ENCODE measurements at regions not wholly inside any gene's neighbourhood (a gene's known extent, or its start where the extent isn't known, plus 50 kb on each side); places are given as distances from the start of the nearest gene placed in this dataset.

GRCh38 chrX:79601341-79602131 is 234.4 kb upstream of the ITM2A start:
- FAIRE-seq (no peak), DNase-seq (ENCODE audit: insufficient read length, low spot score) (no peak)
- TF ChIP-seq CTCF (IDR thresholded peaks at IDR 0.05; ENCODE audit: insufficient read depth, missing control alignments), result no peak

- no peak for DNase-seq (ENCODE audit: insufficient read length, low spot score)
- FAIRE-seq, result no peak
- no peak for TF ChIP-seq CTCF (IDR thresholded peaks at IDR 0.05; ENCODE audit: insufficient read depth, missing control alignments)
Measured at GRCh38 chrX:79592259-79592658, 225.1 kb upstream of the ITM2A start.

- TF ChIP-seq CTCF (IDR thresholded peaks at IDR 0.05; ENCODE audit: insufficient read depth, missing control alignments), result no peak
Measured at GRCh38 chrX:79588233-79588632, 221.1 kb upstream of the ITM2A start.

GRCh38 chrX:79573760-79574159 is 206.6 kb upstream of the ITM2A start:
- no peak for DNase-seq (ENCODE audit: insufficient read length, low spot score)
- no peak for FAIRE-seq
- TF ChIP-seq CTCF (IDR thresholded peaks at IDR 0.05; ENCODE audit: insufficient read depth, missing control alignments), result no peak

More at GRCh38 chrX:79588233-79588632, 221.1 kb upstream of the ITM2A start:
- DNase-seq (ENCODE audit: insufficient read length, low spot score), result no peak
- FAIRE-seq, result no peak

- FAIRE-seq (no peak), DNase-seq (ENCODE audit: insufficient read length, low spot score) (no peak)
- TF ChIP-seq CTCF (IDR thresholded peaks at IDR 0.05; ENCODE audit: insufficient read depth, missing control alignments), result no peak
Measured at GRCh38 chrX:79572566-79572965, 205.4 kb upstream of the ITM2A start.

- TF ChIP-seq CTCF (IDR thresholded peaks at IDR 0.05; ENCODE audit: insufficient read depth, missing control alignments), result no peak
- no peak for FAIRE-seq
- DNase-seq (ENCODE audit: insufficient read length, low spot score), result no peak
Measured at GRCh38 chrX:79570524-79571240, 203.5 kb upstream of the ITM2A start.

- no peak for FAIRE-seq
- DNase-seq (ENCODE audit: insufficient read length, low spot score), result no peak
- TF ChIP-seq CTCF (IDR thresholded peaks at IDR 0.05; ENCODE audit: insufficient read depth, missing control alignments), result no peak
Measured at GRCh38 chrX:79568309-79568708, 201.2 kb upstream of the ITM2A start.

All from D721Med (cell line).